Uterus (tissue), 3 donors: ENCODE measurements at regions not wholly inside any gene's neighbourhood (a gene's known extent, or its start where the extent isn't known, plus 50 kb on each side); places are given as distances from the start of the nearest gene placed in this dataset.

Experiments used
- DNase-seq, 2 donors: peaks; one replicate each; pipeline ENCODE4 v3.0.0-alpha.2; 2019 to 2020
- H3K27ac ChIP-seq, 2 donors: fragments of 200-600 bp; sonication (generic); 1 replicate in 1 of 2; 2 replicates in 1 of 2; pipeline ENCODE4 v1.5.1; 2016 to 2018
- H3K27me3 ChIP-seq, 2 donors: fragments of 200-600 bp; sonication (generic); one replicate each; pipeline ENCODE4 v1.5.1; 2018 to 2019; ENCODE audit warnings: control low read depth in 1 of 2
- H3K36me3 ChIP-seq, 2 donors: fragments of 200-600 bp; sonication (generic); one replicate each; pipeline ENCODE4 v1.5.1; 2019; ENCODE audit warnings: control low read depth in 1 of 2
- H3K4me1 ChIP-seq, 2 donors: fragments of 200-600 bp; sonication (generic); one replicate each; pipeline ENCODE4 v1.5.1; 2018 to 2019; ENCODE audit warnings: control low read depth in 1 of 2
- H3K4me3 ChIP-seq, 2 donors: fragments of 200-600 bp; sonication (generic); 1 replicate in 1 of 2; 2 replicates in 1 of 2; pipeline ENCODE4 v1.5.1; 2018 to 2019; ENCODE audit warnings: mild to moderate bottlenecking in 1 of 2
- H3K9me3 ChIP-seq, 2 donors: fragments of 200-600 bp; sonication (generic); one replicate each; pipeline ENCODE4 v1.5.1; 2019; ENCODE audit warnings: control low read depth in 1 of 2
- POLR2A ChIP-seq, 2 donors: fragments of 450-650 bp; IDR thresholded peaks; one replicate each; pipeline ENCODE4 v1.6.1; 2016; ENCODE audit warnings: antibody characterized with exemption in 2 of 2, mild to moderate bottlenecking in 1 of 2, moderate library complexity in 1 of 2
- intact Hi-C: fragments of 100-400 bp; cut with DNase I; formaldehyde crosslinking; loops from one replicate; pipeline ENCODE4 v1.15.1; 2023; ENCODE audit warnings: low total_unique reads
- TF ChIP-seq, protein P1 (sequence below), 4 experiments: fragments of 200-600 bp in 2 of 4; fragments of 450-650 bp in 2 of 4; sonication (generic) in 2 of 4; IDR thresholded peaks; one replicate each; pipeline ENCODE4 v1.5.1; 2016 to 2019; ENCODE audit warnings: antibody characterized with exemption in 4 of 4, mild to moderate bottlenecking in 2 of 4, moderate library complexity in 1 of 4
- donor health status: DM: yes; HTN: yes; CAD: no.

GRCh38 chr16:79794941-79795340 lies 194.4 kb upstream of the MAF start:
- no peak for TF ChIP-seq POLR2A (IDR thresholded peaks at IDR 0.05)
- TF ChIP-seq, protein P1, sequence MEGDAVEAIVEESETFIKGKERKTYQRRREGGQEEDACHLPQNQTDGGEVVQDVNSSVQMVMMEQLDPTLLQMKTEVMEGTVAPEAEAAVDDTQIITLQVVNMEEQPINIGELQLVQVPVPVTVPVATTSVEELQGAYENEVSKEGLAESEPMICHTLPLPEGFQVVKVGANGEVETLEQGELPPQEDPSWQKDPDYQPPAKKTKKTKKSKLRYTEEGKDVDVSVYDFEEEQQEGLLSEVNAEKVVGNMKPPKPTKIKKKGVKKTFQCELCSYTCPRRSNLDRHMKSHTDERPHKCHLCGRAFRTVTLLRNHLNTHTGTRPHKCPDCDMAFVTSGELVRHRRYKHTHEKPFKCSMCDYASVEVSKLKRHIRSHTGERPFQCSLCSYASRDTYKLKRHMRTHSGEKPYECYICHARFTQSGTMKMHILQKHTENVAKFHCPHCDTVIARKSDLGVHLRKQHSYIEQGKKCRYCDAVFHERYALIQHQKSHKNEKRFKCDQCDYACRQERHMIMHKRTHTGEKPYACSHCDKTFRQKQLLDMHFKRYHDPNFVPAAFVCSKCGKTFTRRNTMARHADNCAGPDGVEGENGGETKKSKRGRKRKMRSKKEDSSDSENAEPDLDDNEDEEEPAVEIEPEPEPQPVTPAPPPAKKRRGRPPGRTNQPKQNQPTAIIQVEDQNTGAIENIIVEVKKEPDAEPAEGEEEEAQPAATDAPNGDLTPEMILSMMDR (IDR thresholded peaks at IDR 0.05), result no peak
- no peaks in the 10 kb centered on the region for H3K27me3 ChIP-seq
- H3K36me3 ChIP-seq, result no peaks in the 10 kb centered on the region
- H3K4me1 ChIP-seq, result no peaks in the 10 kb centered on the region
- H3K9me3 ChIP-seq, result no peaks in the 10 kb centered on the region
- intact Hi-C loops, result no loop called here
- H3K27ac ChIP-seq, result no peak overlapping the region
- DNase-seq, result no peak
- H3K4me3 ChIP-seq, result no peak overlapping the region

DNA sequence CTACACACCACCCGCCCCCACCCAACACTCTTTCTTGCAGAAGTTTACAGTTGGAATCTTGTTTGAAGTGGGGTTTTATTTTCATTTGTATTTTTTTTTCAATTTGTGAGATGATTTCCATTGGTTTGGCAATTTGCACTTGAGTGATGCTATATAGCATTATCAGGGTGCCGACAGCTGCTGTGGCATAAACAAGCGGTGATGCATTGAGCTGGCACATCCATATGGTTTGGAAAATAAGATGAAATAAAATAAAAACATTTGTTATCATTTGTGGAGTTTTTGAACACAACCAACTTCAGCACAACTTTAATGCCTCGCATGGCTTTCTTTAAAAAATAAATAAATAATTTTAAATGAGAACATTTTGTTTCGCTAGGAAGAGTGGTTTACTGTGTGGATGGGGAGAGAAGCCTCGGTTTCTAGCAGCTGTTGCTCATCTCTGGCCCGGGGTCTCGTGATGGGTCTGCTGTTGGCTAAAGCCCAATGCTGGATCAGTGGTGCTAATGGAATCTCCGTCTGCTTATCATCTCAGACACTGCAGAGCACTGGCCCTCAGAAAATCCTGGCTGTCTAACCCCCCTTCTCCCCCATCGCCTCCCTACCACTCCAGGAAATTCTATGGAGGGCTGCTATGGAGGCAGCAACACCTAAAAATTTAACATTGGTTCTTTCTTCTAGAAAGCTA lies 192.3 kb upstream of the MAF start:
- DNase-seq, result peak; percentile 70 to 81
- H3K36me3 ChIP-seq, result no peaks in the 10 kb centered on the region
- intact Hi-C loops, result no loop called here
- peak overlapping the region; percentile 20 to 26 for H3K27ac ChIP-seq
- no peaks in the 10 kb centered on the region for H3K27me3 ChIP-seq
- TF ChIP-seq POLR2A (IDR thresholded peaks at IDR 0.05), result no peak
- TF ChIP-seq, protein P1 (IDR thresholded peaks at IDR 0.05), result no peak
- H3K4me3 ChIP-seq, result no peak overlapping the region
- H3K4me1 ChIP-seq, result no peaks in the 10 kb centered on the region
- no peaks in the 10 kb centered on the region for H3K9me3 ChIP-seq

DNA sequence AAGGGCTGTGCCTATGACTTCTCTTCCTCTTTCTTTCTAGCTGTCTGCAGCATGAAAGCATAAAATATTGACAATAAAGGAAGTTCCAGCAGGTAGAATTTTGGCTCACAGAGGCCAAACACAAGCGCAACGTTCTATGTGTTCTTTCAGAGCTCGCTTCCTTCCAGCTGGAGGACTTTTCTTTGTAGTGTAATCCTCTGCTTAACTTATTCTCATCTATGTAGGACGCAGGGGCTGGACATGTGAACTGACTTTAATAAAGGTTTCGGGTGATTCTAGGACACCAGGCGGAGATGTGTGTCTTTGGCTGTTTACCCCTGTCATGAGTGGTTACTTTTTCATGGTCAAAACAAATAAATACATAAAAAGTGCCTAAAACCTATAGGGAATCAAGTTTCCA lies 191.5 kb upstream of the MAF start:
- Histone ChIP-seq H3K4me1 (no peaks in the 10 kb centered on the region), H3K27ac (peak overlapping the region; percentile 20 to 34), H3K4me3 (no peak overlapping the region), H3K36me3 (no peaks in the 10 kb centered on the region), H3K27me3 (no peaks in the 10 kb centered on the region), H3K9me3 (no peaks in the 10 kb centered on the region)
- intact Hi-C loops, result no loop called here
- DNase-seq, result no peak
- no peak for TF ChIP-seq POLR2A (IDR thresholded peaks at IDR 0.05)
- TF ChIP-seq, protein P1 (IDR thresholded peaks at IDR 0.05), result no peak

- H3K4me1 ChIP-seq, result no peaks in the 10 kb centered on the region
- H3K36me3 ChIP-seq, result no peaks in the 10 kb centered on the region
- H3K4me3 ChIP-seq, result no peak overlapping the region
- intact Hi-C loops, result no loop called here
- no peaks in the 10 kb centered on the region for H3K27me3 ChIP-seq
- TF ChIP-seq, protein P1 (IDR thresholded peaks at IDR 0.05), result no peak
- no peak for TF ChIP-seq POLR2A (IDR thresholded peaks at IDR 0.05)
- no peak overlapping the region for H3K27ac ChIP-seq
- H3K9me3 ChIP-seq, result no peaks in the 10 kb centered on the region
- DNase-seq, result no peak
Measured at GRCh38 chr16:79790854-79791253, 190.3 kb upstream of the MAF start.

GRCh38 chr16:79788949-79789348 lies 188.4 kb upstream of the MAF start:
- Histone ChIP-seq H3K27ac (peak overlapping the region in 1 of 2 donors; percentile 49), H3K27me3 (no peaks in the 10 kb centered on the region), H3K4me3 (no peak overlapping the region), H3K36me3 (no peaks in the 10 kb centered on the region), H3K4me1 (no peaks in the 10 kb centered on the region), H3K9me3 (no peaks in the 10 kb centered on the region)
- intact Hi-C loops, result no loop called here
- TF ChIP-seq, protein P1 (IDR thresholded peaks at IDR 0.05), result no peak
- TF ChIP-seq POLR2A (IDR thresholded peaks at IDR 0.05), result no peak
- DNase-seq, result peak in 1 of 2 donors; percentile 54
